ENCODE measurements at regions not wholly inside any gene's neighbourhood (a gene's known extent, or its start where the extent isn't known, plus 50 kb on each side); places are given as distances from the start of the nearest gene placed in this dataset.

GRCh38 chr9:115615000-115615401 lies 497.0 kb upstream of the TNC start:
- Histone ChIP-seq H3K4me1 (ENCODE audit: insufficient read depth, low read length) (no peaks in the 10 kb centered on the region), H3K27ac (ENCODE audit: low read length) (no peak overlapping the region), H3K36me3 (ENCODE audit: insufficient read depth, low read length) (no peaks in the 10 kb centered on the region), H4K20me1 (ENCODE audit: insufficient read depth, low read length) (no peaks in the 10 kb centered on the region), H3K4me2 (ENCODE audit: insufficient read depth, low read length) (no peak overlapping the region), H2AFZ (ENCODE audit: low read depth, low read length) (no peak overlapping the region), H3K9ac (ENCODE audit: low read depth, low read length) (no peak overlapping the region), H3K4me3 (ENCODE audit: low read depth in 1 of 2, low read length in 2 of 2) (no peak overlapping the region), H3K27me3 (ENCODE audit: insufficient read depth, low read length, poor library complexity) (no peaks in the 10 kb centered on the region), H3K9me3 (ENCODE audit: insufficient read depth, low read length, severe bottlenecking) (no peaks in the 10 kb centered on the region), H3K79me2 (ENCODE audit: insufficient read depth, low read length) (no peaks in the 10 kb centered on the region)
- DNase-seq (no peak), ATAC-seq (ENCODE audit: insufficient read depth, low read depth) (no peak)
- TF ChIP-seq CTCF (IDR thresholded peaks at IDR 0.05; ENCODE audit: borderline replicate concordance, extremely low read depth, low read length, poor library complexity, severe bottlenecking) (no peak), EZH2 (IDR thresholded peaks at IDR 0.05; ENCODE audit: borderline replicate concordance, low read depth, low read length, severe bottlenecking) (no peak)

- no peak overlapping the region for H2AFZ ChIP-seq (ENCODE audit: low read depth, low read length)
- H3K27ac ChIP-seq (ENCODE audit: low read length) = no peak overlapping the region
- no peak for DNase-seq
- no peaks in the 10 kb centered on the region for H4K20me1 ChIP-seq (ENCODE audit: insufficient read depth, low read length)
- no peak for ATAC-seq (ENCODE audit: insufficient read depth, low read depth)
- H3K4me2 ChIP-seq (ENCODE audit: insufficient read depth, low read length) = no peak overlapping the region
- no peaks in the 10 kb centered on the region for H3K9me3 ChIP-seq (ENCODE audit: insufficient read depth, low read length, severe bottlenecking)
- H3K9ac ChIP-seq (ENCODE audit: low read depth, low read length) = no peak overlapping the region
- H3K79me2 ChIP-seq (ENCODE audit: insufficient read depth, low read length) = no peaks in the 10 kb centered on the region
- H3K4me3 ChIP-seq (ENCODE audit: low read depth in 1 of 2, low read length in 2 of 2) = no peak overlapping the region
- no peaks in the 10 kb centered on the region for H3K27me3 ChIP-seq (ENCODE audit: insufficient read depth, low read length, poor library complexity)
- TF ChIP-seq CTCF (IDR thresholded peaks at IDR 0.05; ENCODE audit: borderline replicate concordance, extremely low read depth, low read length, poor library complexity, severe bottlenecking) (no peak), EZH2 (IDR thresholded peaks at IDR 0.05; ENCODE audit: borderline replicate concordance, low read depth, low read length, severe bottlenecking) (no peak)
- H3K4me1 ChIP-seq (ENCODE audit: insufficient read depth, low read length) = no peaks in the 10 kb centered on the region
- H3K36me3 ChIP-seq (ENCODE audit: insufficient read depth, low read length) = no peaks in the 10 kb centered on the region
Observed at GRCh38 chr9:115615821-115616665, 498.1 kb upstream of the TNC start.

- no peak overlapping the region for H3K4me2 ChIP-seq (ENCODE audit: insufficient read depth, low read length)
Observed at GRCh38 chr9:115616666-115617239, 498.8 kb upstream of the TNC start.

More at GRCh38 chr9:115616666-115617239, 498.8 kb upstream of the TNC start:
- ATAC-seq (ENCODE audit: insufficient read depth, low read depth) (no peak), DNase-seq (no peak)
- TF ChIP-seq CTCF (IDR thresholded peaks at IDR 0.05; ENCODE audit: borderline replicate concordance, extremely low read depth, low read length, poor library complexity, severe bottlenecking) (no peak), EZH2 (IDR thresholded peaks at IDR 0.05; ENCODE audit: borderline replicate concordance, low read depth, low read length, severe bottlenecking) (no peak)
- no peaks in the 10 kb centered on the region for H3K36me3 ChIP-seq (ENCODE audit: insufficient read depth, low read length)
- H3K4me3 ChIP-seq (ENCODE audit: low read depth in 1 of 2, low read length in 2 of 2) = no peak overlapping the region
- no peaks in the 10 kb centered on the region for H3K4me1 ChIP-seq (ENCODE audit: insufficient read depth, low read length)
- H3K79me2 ChIP-seq (ENCODE audit: insufficient read depth, low read length) = no peaks in the 10 kb centered on the region
- H2AFZ ChIP-seq (ENCODE audit: low read depth, low read length) = no peak overlapping the region
- H3K9ac ChIP-seq (ENCODE audit: low read depth, low read length) = no peak overlapping the region
- no peaks in the 10 kb centered on the region for H3K9me3 ChIP-seq (ENCODE audit: insufficient read depth, low read length, severe bottlenecking)
- no peak overlapping the region for H3K27ac ChIP-seq (ENCODE audit: low read length)
- H4K20me1 ChIP-seq (ENCODE audit: insufficient read depth, low read length) = no peaks in the 10 kb centered on the region
- no peaks in the 10 kb centered on the region for H3K27me3 ChIP-seq (ENCODE audit: insufficient read depth, low read length, poor library complexity)

All from DND-41 (cell line).